RWPE1 (cell line): ENCODE measurements at regions not wholly inside any gene's neighbourhood (a gene's known extent, or its start where the extent isn't known, plus 50 kb on each side); places are given as distances from the start of the nearest gene placed in this dataset.

Experiments used
- CTCF ChIA-PET: fragments of 350-600 bp; sonication (Branson Sonifier 250); formaldehyde crosslinking; extraction: SDS; loops from one replicate; lab custom pipeline; 2021; lab: Yijun Ruan, JAX
- POLR2A ChIA-PET: fragments of 400-600 bp; formaldehyde crosslinking; extraction: SDS; loops from one replicate; lab custom pipeline; 2020; ENCODE audit warnings: antibody characterized with exemption; ENCODE audit not compliant: low non-redundant PET; lab: Yijun Ruan, JAX
- DNase-seq: peaks from one replicate; pipeline ENCODE4 v3.0.0; 2012; ENCODE audit warnings: low spot score
- H3K27ac ChIP-seq: fragments of 450-650 bp; 2 replicates; pipeline ENCODE4 v1.5.1; 2017
- TF ChIP-seq, protein P1 (sequence below): fragments of 450-650 bp; conservative IDR thresholded peaks from 2 replicates; pipeline ENCODE4 v1.5.1; 2017; ENCODE audit warnings: low read depth, mild to moderate bottlenecking

DNA sequence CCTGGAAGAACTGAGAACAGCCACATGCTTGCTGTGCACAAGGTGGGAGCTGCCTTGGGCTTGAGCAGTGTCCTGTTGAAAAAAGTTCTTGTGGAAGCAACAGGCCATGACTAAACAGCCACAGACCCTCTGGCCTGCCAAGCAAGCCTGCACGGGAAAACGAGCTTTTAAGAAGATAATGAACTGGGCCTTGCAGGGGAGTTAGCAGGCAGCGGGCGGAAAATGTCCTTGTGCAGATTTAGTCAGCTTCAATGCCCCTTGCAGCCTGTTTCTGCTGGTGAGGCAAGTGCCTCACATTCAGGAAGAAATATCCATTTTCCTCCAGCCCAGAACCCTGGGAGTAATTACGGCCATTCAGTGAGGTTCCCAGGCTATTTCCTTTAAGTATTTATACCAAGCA lies 126.2 kb upstream of the KLHL25 start:
- CTCF ChIA-PET = no interaction called here
- TF ChIP-seq, protein P1, sequence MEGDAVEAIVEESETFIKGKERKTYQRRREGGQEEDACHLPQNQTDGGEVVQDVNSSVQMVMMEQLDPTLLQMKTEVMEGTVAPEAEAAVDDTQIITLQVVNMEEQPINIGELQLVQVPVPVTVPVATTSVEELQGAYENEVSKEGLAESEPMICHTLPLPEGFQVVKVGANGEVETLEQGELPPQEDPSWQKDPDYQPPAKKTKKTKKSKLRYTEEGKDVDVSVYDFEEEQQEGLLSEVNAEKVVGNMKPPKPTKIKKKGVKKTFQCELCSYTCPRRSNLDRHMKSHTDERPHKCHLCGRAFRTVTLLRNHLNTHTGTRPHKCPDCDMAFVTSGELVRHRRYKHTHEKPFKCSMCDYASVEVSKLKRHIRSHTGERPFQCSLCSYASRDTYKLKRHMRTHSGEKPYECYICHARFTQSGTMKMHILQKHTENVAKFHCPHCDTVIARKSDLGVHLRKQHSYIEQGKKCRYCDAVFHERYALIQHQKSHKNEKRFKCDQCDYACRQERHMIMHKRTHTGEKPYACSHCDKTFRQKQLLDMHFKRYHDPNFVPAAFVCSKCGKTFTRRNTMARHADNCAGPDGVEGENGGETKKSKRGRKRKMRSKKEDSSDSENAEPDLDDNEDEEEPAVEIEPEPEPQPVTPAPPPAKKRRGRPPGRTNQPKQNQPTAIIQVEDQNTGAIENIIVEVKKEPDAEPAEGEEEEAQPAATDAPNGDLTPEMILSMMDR = no peak
- DNase-seq = no peak
- POLR2A ChIA-PET = no interaction called here
- no peak overlapping the region for H3K27ac ChIP-seq

- POLR2A ChIA-PET = no interaction called here
- CTCF ChIA-PET = no interaction called here
- TF ChIP-seq, protein P1 = no peak
- H3K27ac ChIP-seq = no peak overlapping the region
- no peak for DNase-seq
Measured at GRCh38 chr15:85924088-85924487, 129.4 kb upstream of the KLHL25 start.

- POLR2A ChIA-PET = no interaction called here
- no peak overlapping the region for H3K27ac ChIP-seq
- CTCF ChIA-PET = no interaction called here
- DNase-seq = no peak
- TF ChIP-seq, protein P1 = no peak
Measured at GRCh38 chr15:85925649-85926237, 131.0 kb upstream of the KLHL25 start.

GRCh38 chr15:85926834-85927233 lies 132.1 kb upstream of the KLHL25 start:
- CTCF ChIA-PET = interaction anchor here (0.7 kb wide), 1 partner anchor 133 kb away, joined by 5 read pairs; no protein-coding TSS in a partner anchor
- TF ChIP-seq, protein P1 = no peak
- no peak overlapping the region for H3K27ac ChIP-seq
- POLR2A ChIA-PET = no interaction called here
- no peak for DNase-seq

GRCh38 chr15:85927931-85928537 lies 133.3 kb upstream of the KLHL25 start:
- no peak for DNase-seq
- CTCF ChIA-PET = no interaction called here
- TF ChIP-seq, protein P1 = no peak
- no peak overlapping the region for H3K27ac ChIP-seq
- POLR2A ChIA-PET = no interaction called here

DNA sequence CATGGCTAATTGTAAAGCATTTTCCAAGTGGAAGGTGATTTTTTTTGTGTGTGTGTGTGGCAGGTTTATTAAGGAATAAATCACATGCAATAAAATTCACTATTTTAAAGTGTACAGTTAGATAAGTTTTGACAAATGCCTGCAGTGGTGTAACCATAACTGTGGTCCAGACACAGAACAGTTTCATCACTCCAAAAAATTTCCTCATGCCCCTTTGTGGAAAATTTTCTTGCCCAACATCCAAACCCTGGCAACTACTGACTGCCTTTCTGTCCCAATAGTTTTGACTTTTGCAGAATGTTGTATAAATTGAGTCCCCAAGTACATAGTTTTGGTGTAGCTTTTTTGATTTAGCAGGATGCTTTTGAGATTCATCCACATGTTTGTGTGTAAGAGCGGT lies 135.1 kb upstream of the KLHL25 start:
- DNase-seq = no peak
- no peak overlapping the region for H3K27ac ChIP-seq
- CTCF ChIA-PET = no interaction called here
- TF ChIP-seq, protein P1 = no peak
- POLR2A ChIA-PET = no interaction called here
